BJ (cell line): ENCODE measurements at regions not wholly inside any gene's neighbourhood (a gene's known extent, or its start where the extent isn't known, plus 50 kb on each side); places are given as distances from the start of the nearest gene placed in this dataset.
"Not testable (repeated sequence)": the region's sequence is repeated elsewhere in the genome, so short reads cannot be mapped to it uniquely, and the experiment has no call there.

ENCODE experiments used
- CTCF ChIA-PET: fragments of 350-600 bp; formaldehyde crosslinking; extraction: SDS; loops from one replicate; lab custom pipeline; 2021; ENCODE audit warnings: antibody characterized with exemption, inconsistent platforms; lab: Yijun Ruan, JAX
- POLR2A ChIA-PET: fragments of 300-600 bp; sonication (Branson Sonifier 250); formaldehyde crosslinking; extraction: SDS; loops from one replicate; lab custom pipeline; 2021; ENCODE audit warnings: antibody characterized with exemption; lab: Charles Lee
- DNase-seq: peaks from one replicate; pipeline ENCODE4 v3.0.0-alpha.2; 2011; ENCODE audit warnings: low read depth
- H3K27me3 ChIP-seq: 2 replicates; pipeline ENCODE4 v1.6.0; 2011; ENCODE audit warnings: low read length; ENCODE audit not compliant: control insufficient read depth, insufficient read depth
- H3K36me3 ChIP-seq: 2 replicates; pipeline ENCODE4 v1.5.1; 2011; ENCODE audit warnings: low read length; ENCODE audit not compliant: control insufficient read depth, insufficient read depth
- H3K4me3 ChIP-seq: 2 replicates; pipeline ENCODE4 v1.5.1; 2011; ENCODE audit warnings: low read depth, mild to moderate bottlenecking, control low read depth, low read length
- CTCF ChIP-seq: IDR thresholded peaks from 2 replicates; pipeline ENCODE4 v1.5.1; 2011; ENCODE audit warnings: low read depth, mild to moderate bottlenecking, control low read depth, inconsistent platforms, low read length, moderate library complexity; ENCODE audit not compliant: insufficient read depth

GRCh38 chr13:65500481-65500880 is 1729.7 kb downstream of the PCDH9 start:
- TF ChIP-seq CTCF = no peak
- Histone ChIP-seq H3K36me3 (no peaks in the 10 kb centered on the region), H3K27me3 (no peaks in the 10 kb centered on the region), H3K4me3 (no peak overlapping the region)
- POLR2A ChIA-PET = no interaction called here
- DNase-seq = no peak
- CTCF ChIA-PET = no interaction called here

GRCh38 chr13:65499256-65499655 is 1730.9 kb downstream of the PCDH9 start:
- peak; percentile 16 for DNase-seq
- TF ChIP-seq CTCF = no peak
- ChIA-PET POLR2A (no interaction called here), CTCF (interaction anchor here (0.7 kb wide), 1 partner anchor 136 kb away, joined by 4 read pairs; no protein-coding TSS in a partner anchor)
- no peaks in the 10 kb centered on the region for H3K27me3 ChIP-seq
- no peaks in the 10 kb centered on the region for H3K36me3 ChIP-seq
- H3K4me3 ChIP-seq = no peak overlapping the region

GRCh38 chr13:65497265-65497664 is 1732.9 kb downstream of the PCDH9 start:
- Histone ChIP-seq H3K4me3 (no peak overlapping the region), H3K36me3 (no peaks in the 10 kb centered on the region), H3K27me3 (no peaks in the 10 kb centered on the region)
- DNase-seq = peak; percentile 25
- POLR2A ChIA-PET = interaction anchor here (0.6 kb wide), 1 partner anchor 17 kb away, joined by 4 read pairs; no protein-coding TSS in a partner anchor
- CTCF ChIA-PET = interaction anchor here (1.5 kb wide), 1 partner anchor 12 kb away, joined by 3 read pairs; no protein-coding TSS in a partner anchor
- no peak for TF ChIP-seq CTCF

- CTCF ChIA-PET, POLR2A ChIA-PET, H3K4me3 ChIP-seq, H3K36me3 ChIP-seq, DNase-seq, H3K27me3 ChIP-seq: not testable (repeated sequence)
Measured at GRCh38 chr13:65490725-65491124, 1739.4 kb downstream of the PCDH9 start.

- no peak for TF ChIP-seq CTCF
Measured at GRCh38 chr13:65488606-65489005, 1741.5 kb downstream of the PCDH9 start.

GRCh38 chr13:65479692-65480091 is 1750.4 kb downstream of the PCDH9 start:
- DNase-seq = no peak
- CTCF ChIA-PET = no interaction called here
- no peak for TF ChIP-seq CTCF

More at GRCh38 chr13:65488606-65489005, 1741.5 kb downstream of the PCDH9 start:
- ChIA-PET POLR2A (no interaction called here), CTCF (no interaction called here)
- Histone ChIP-seq H3K4me3 (no peak overlapping the region), H3K36me3 (no peaks in the 10 kb centered on the region), H3K27me3 (no peaks in the 10 kb centered on the region)
- DNase-seq = no peak

More at GRCh38 chr13:65479692-65480091, 1750.4 kb downstream of the PCDH9 start:
- POLR2A ChIA-PET = interaction anchor here (0.7 kb wide), 1 partner anchor 17 kb away, joined by 4 read pairs; no protein-coding TSS in a partner anchor
- no peaks in the 10 kb centered on the region for H3K27me3 ChIP-seq
- H3K4me3 ChIP-seq = no peak overlapping the region
- H3K36me3 ChIP-seq = no peaks in the 10 kb centered on the region
